ENCODE measurements at regions not wholly inside any gene's neighbourhood (a gene's known extent, or its start where the extent isn't known, plus 50 kb on each side); places are given as distances from the start of the nearest gene placed in this dataset.
"Not testable (repeated sequence)": the region's sequence is repeated elsewhere in the genome, so short reads cannot be mapped to it uniquely, and the experiment has no call there.

- DNase-seq; H3K4me1 ChIP-seq; H3K4me3 ChIP-seq; H3K27ac ChIP-seq; H3K36me3 ChIP-seq; intact Hi-C loops (cut with DNase I); H3K27me3 ChIP-seq; H3K9me3 ChIP-seq: not testable (repeated sequence)
- WGBS, 2 donors, result no CpG with 5 or more reads among the region's 3 CpGs
Measured at GRCh38 chr14:19330678-19331077, 103.5 kb downstream of the POTEG start.

- H3K4me3 ChIP-seq; H3K4me1 ChIP-seq; H3K27ac ChIP-seq; DNase-seq; H3K36me3 ChIP-seq; H3K27me3 ChIP-seq; H3K9me3 ChIP-seq; intact Hi-C loops (cut with DNase I): not testable (repeated sequence)
- WGBS, 2 donors, result 62% methylated on average over 6 of the region's 49 CpGs; no CpG with 5 or more reads in 1 of the 2 donors
Measured at GRCh38 chr14:19337232-19338059, 96.7 kb downstream of the POTEG start.

- H3K27ac ChIP-seq; H3K27me3 ChIP-seq; H3K9me3 ChIP-seq; H3K36me3 ChIP-seq; H3K4me3 ChIP-seq; H3K4me1 ChIP-seq; DNase-seq; intact Hi-C loops (cut with DNase I): not testable (repeated sequence)
- no CpG with 5 or more reads among the region's 11 CpGs for WGBS, 2 donors
Measured at GRCh38 chr14:19338060-19338372, 96.1 kb downstream of the POTEG start.

- H3K9me3 ChIP-seq; intact Hi-C loops (cut with DNase I); H3K27me3 ChIP-seq; H3K4me1 ChIP-seq; H3K36me3 ChIP-seq; DNase-seq; H3K27ac ChIP-seq; H3K4me3 ChIP-seq: not testable (repeated sequence)
- 74 to 84% methylated on average over 8 to 9 of the region's 9 CpGs for WGBS, 2 donors
Measured at GRCh38 chr14:19340976-19341375, 93.2 kb downstream of the POTEG start.

GRCh38 chr14:19341627-19342026, 92.5 kb downstream of the POTEG start:
- H3K27me3 ChIP-seq; H3K27ac ChIP-seq; H3K4me1 ChIP-seq; DNase-seq; H3K4me3 ChIP-seq; H3K36me3 ChIP-seq; intact Hi-C loops (cut with DNase I); H3K9me3 ChIP-seq: not testable (repeated sequence)
- 84 to 95% methylated on average over 4 of the region's 6 CpGs for WGBS, 2 donors

- H3K9me3 ChIP-seq; H3K36me3 ChIP-seq; DNase-seq; H3K27me3 ChIP-seq; intact Hi-C loops (cut with DNase I); H3K4me3 ChIP-seq; H3K27ac ChIP-seq; H3K4me1 ChIP-seq: not testable (repeated sequence)
- WGBS, 2 donors, result 55 to 79% methylated on average over 4 of the region's 4 CpGs
Measured at GRCh38 chr14:19344261-19344660, 89.9 kb downstream of the POTEG start.

- H3K36me3 ChIP-seq; H3K4me3 ChIP-seq; H3K27me3 ChIP-seq; intact Hi-C loops (cut with DNase I); H3K27ac ChIP-seq; H3K4me1 ChIP-seq; H3K9me3 ChIP-seq; DNase-seq: not testable (repeated sequence)
- 73 to 80% methylated on average over 2 of the region's 20 CpGs for WGBS, 2 donors
Measured at GRCh38 chr14:19344689-19345088, 89.5 kb downstream of the POTEG start.

- H3K36me3 ChIP-seq; H3K27ac ChIP-seq; H3K4me1 ChIP-seq; intact Hi-C loops (cut with DNase I); H3K27me3 ChIP-seq; H3K4me3 ChIP-seq; H3K9me3 ChIP-seq; DNase-seq: not testable (repeated sequence)
- whole genome bisulfite sequencing, 2 donors, result 75 to 87% methylated on average over 8 to 9 of the region's 26 CpGs
Measured at GRCh38 chr14:19345298-19345911, 88.7 kb downstream of the POTEG start.

- H3K36me3 ChIP-seq; intact Hi-C loops (cut with DNase I); H3K27ac ChIP-seq; H3K27me3 ChIP-seq; H3K9me3 ChIP-seq; H3K4me1 ChIP-seq; H3K4me3 ChIP-seq: not testable (repeated sequence)
- WGBS, 2 donors, result 75 to 81% methylated on average over 12 of the region's 17 CpGs
- peak; percentile 33 for DNase-seq
Measured at GRCh38 chr14:19346074-19346480, 88.1 kb downstream of the POTEG start.

GRCh38 chr14:19346636-19347035, 87.5 kb downstream of the POTEG start:
- H3K27ac ChIP-seq; DNase-seq; H3K36me3 ChIP-seq; H3K4me3 ChIP-seq; intact Hi-C loops (cut with DNase I); H3K4me1 ChIP-seq; H3K9me3 ChIP-seq; H3K27me3 ChIP-seq: not testable (repeated sequence)
- no CpG with 5 or more reads among the region's 15 CpGs for WGBS, 2 donors

- H3K36me3 ChIP-seq; H3K9me3 ChIP-seq; H3K27me3 ChIP-seq; intact Hi-C loops (cut with DNase I); H3K4me3 ChIP-seq; H3K27ac ChIP-seq; DNase-seq; H3K4me1 ChIP-seq: not testable (repeated sequence)
- WGBS, 2 donors, result 9 to 30% methylated on average over 1 of the region's 8 CpGs
Measured at GRCh38 chr14:19347112-19347511, 87.0 kb downstream of the POTEG start.

All from sigmoid colon (tissue), 6 donors.